ENCODE measurements at regions not wholly inside any gene's neighbourhood (a gene's known extent, or its start where the extent isn't known, plus 50 kb on each side); places are given as distances from the start of the nearest gene placed in this dataset.
"Not testable (repeated sequence)": the region's sequence is repeated elsewhere in the genome, so short reads cannot be mapped to it uniquely, and the experiment has no call there.

- DNase-seq = no peak
- TF ChIP-seq CTCF (IDR thresholded peaks at IDR 0.05) (no peak), POLR2A (IDR thresholded peaks at IDR 0.05) (no peak)
- no peaks in the 10 kb centered on the region for H3K27me3 ChIP-seq
- intact Hi-C loops (cut with DNase I; ENCODE audit: low total_unique reads) = no loop called here
- H3K4me3 ChIP-seq = no peak overlapping the region
- WGBS, 2 donors = 63 to 80% methylated on average over 3 to 6 of the region's 6 CpGs
- no peak overlapping the region for H3K27ac ChIP-seq
- H3K9me3 ChIP-seq = no peaks in the 10 kb centered on the region
- H3K36me3 ChIP-seq (ENCODE audit: low read depth, missing control alignments) = no peaks in the 10 kb centered on the region
- H3K4me1 ChIP-seq = no peaks in the 10 kb centered on the region
Measured at GRCh38 chr1:105626276-105626987, 1430.0 kb upstream of the PRMT6 start.

GRCh38 chr1:105631153-105631744, 1425.2 kb upstream of the PRMT6 start:
- H3K9me3 ChIP-seq; H3K27me3 ChIP-seq; DNase-seq; H3K36me3 ChIP-seq (ENCODE audit: low read depth, missing control alignments); H3K4me1 ChIP-seq; H3K27ac ChIP-seq; intact Hi-C loops (cut with DNase I; ENCODE audit: low total_unique reads): not testable (repeated sequence)
- peak overlapping the region in 1 of 2 donors; percentile 26 for H3K4me3 ChIP-seq
- WGBS, 2 donors = 20 to 89% methylated on average over 1 to 23 of the region's 36 CpGs

GRCh38 chr1:105632342-105633196, 1423.9 kb upstream of the PRMT6 start:
- Histone ChIP-seq H3K9me3 (no peaks in the 10 kb centered on the region), H3K36me3 (ENCODE audit: low read depth, missing control alignments) (no peaks in the 10 kb centered on the region), H3K27me3 (no peaks in the 10 kb centered on the region), H3K27ac (no peak overlapping the region), H3K4me1 (no peaks in the 10 kb centered on the region), H3K4me3 (no peak overlapping the region)
- intact Hi-C loops (cut with DNase I; ENCODE audit: low total_unique reads) = no loop called here
- no peak for DNase-seq
- TF ChIP-seq POLR2A (IDR thresholded peaks at IDR 0.05) (no peak), CTCF (IDR thresholded peaks at IDR 0.05) (no peak)
- 29 to 34% methylated on average over 14 of the region's 14 CpGs for WGBS, 2 donors

- Histone ChIP-seq H3K27ac (no peak overlapping the region), H3K4me1 (no peaks in the 10 kb centered on the region), H3K36me3 (ENCODE audit: low read depth, missing control alignments) (no peaks in the 10 kb centered on the region), H3K27me3 (no peaks in the 10 kb centered on the region), H3K4me3 (no peak overlapping the region), H3K9me3 (no peaks in the 10 kb centered on the region)
- TF ChIP-seq CTCF (IDR thresholded peaks at IDR 0.05) (no peak), POLR2A (IDR thresholded peaks at IDR 0.05) (no peak)
- WGBS, 2 donors = 88 to 98% methylated on average over 2 of the region's 2 CpGs
- no peak for DNase-seq
- intact Hi-C loops (cut with DNase I; ENCODE audit: low total_unique reads) = no loop called here
Measured at GRCh38 chr1:105636052-105636451, 1420.4 kb upstream of the PRMT6 start.

GRCh38 chr1:105641407-105641806, 1415.1 kb upstream of the PRMT6 start:
- no peak for DNase-seq
- intact Hi-C loops (cut with DNase I; ENCODE audit: low total_unique reads) = no loop called here
- Histone ChIP-seq H3K4me3 (no peak overlapping the region), H3K36me3 (ENCODE audit: low read depth, missing control alignments) (no peaks in the 10 kb centered on the region), H3K27me3 (no peaks in the 10 kb centered on the region), H3K9me3 (no peaks in the 10 kb centered on the region), H3K27ac (no peak overlapping the region), H3K4me1 (no peaks in the 10 kb centered on the region)
- no peak for TF ChIP-seq CTCF (IDR thresholded peaks at IDR 0.05)
- no peak for TF ChIP-seq POLR2A (IDR thresholded peaks at IDR 0.05)
- 95 to 100% methylated on average over 1 of the region's 1 CpG for WGBS, 2 donors

All from testis (tissue), 2 donors.